ENCODE measurements at regions not wholly inside any gene's neighbourhood (a gene's known extent, or its start where the extent isn't known, plus 50 kb on each side); places are given as distances from the start of the nearest gene placed in this dataset.

- TF ChIP-seq RARB (CRISPR knock-in tag; IDR thresholded peaks at IDR 0.05), result no peak
- no peak for TF ChIP-seq PATZ1 (CRISPR knock-in tag; IDR thresholded peaks at IDR 0.05; ENCODE audit: borderline replicate concordance)
- no peak for TF ChIP-seq ZNF8 (CRISPR knock-in tag; IDR thresholded peaks at IDR 0.05)
These were observed 115.3 kb upstream of the RUNX1 start for GRCh38 chr21:35164380-35164779.

Data from SK-N-SH treated with all-trans-retinoic acid at 6 μM for 48 hours (cell line).